ENCODE measurements at regions not wholly inside any gene's neighbourhood (a gene's known extent, or its start where the extent isn't known, plus 50 kb on each side); places are given as distances from the start of the nearest gene placed in this dataset.

DNA sequence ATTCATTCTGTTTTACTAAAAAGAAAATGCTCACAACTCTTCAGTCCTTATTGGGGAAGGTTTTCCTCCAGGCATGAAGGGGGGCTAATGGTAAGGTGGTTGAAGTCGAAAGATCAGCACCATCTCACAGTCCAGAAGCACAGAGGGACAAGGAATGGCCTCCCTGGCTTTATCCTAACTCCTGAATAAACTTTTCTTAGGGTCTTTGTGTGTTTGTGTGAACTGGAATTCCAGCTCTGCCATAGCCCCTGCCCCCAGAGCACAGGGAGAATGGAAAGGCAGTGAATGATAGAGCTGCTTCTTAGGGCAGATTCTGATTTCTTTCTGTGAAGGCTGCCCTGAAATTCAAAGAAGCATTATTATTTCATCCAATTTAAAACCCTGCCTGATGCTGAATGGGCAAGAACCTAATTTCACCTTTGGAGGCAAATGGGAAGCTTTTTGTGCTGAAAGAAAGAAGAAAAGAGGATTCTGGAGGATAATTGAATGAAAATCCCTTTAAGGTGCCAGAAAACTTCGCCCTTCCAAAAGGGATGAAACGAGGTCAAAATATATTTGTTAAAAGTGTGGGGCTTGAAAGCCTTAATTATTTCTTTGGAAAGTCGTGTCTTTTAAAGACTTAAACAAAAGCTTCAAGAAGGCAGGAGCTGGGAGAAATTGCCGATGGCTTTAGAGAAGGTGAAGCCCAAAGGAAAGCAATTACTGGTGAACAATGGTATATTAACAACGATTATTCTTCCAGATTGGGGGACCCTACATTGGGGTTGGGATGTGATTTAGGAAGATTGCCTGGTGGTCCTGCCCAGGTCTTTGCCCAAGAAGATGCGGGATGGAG lies 259.9 kb upstream of the RGMA start (continued):
- TF ChIP-seq SAP30 (IDR thresholded peaks at IDR 0.05; ENCODE audit: insufficient read depth, insufficient replicate concordance, low read length) (no peak), RNF2 (IDR thresholded peaks at IDR 0.05; ENCODE audit: borderline replicate concordance, low read depth, low read length, missing control alignments, poor library complexity, severe bottlenecking) (no peak), SIX5 (IDR thresholded peaks at IDR 0.05; ENCODE audit: low read depth, low read length) (no peak), SUZ12 (IDR thresholded peaks at IDR 0.05; ENCODE audit: low read length) (no peak)
- TF ChIP-seq, protein P1, sequence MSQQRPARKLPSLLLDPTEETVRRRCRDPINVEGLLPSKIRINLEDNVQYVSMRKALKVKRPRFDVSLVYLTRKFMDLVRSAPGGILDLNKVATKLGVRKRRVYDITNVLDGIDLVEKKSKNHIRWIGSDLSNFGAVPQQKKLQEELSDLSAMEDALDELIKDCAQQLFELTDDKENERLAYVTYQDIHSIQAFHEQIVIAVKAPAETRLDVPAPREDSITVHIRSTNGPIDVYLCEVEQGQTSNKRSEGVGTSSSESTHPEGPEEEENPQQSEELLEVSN (IDR thresholded peaks at IDR 0.05), result no peak

Data from H1 (cell line).